NCI-H2029 (cell line): ENCODE measurements at regions not wholly inside any gene's neighbourhood (a gene's known extent, or its start where the extent isn't known, plus 50 kb on each side); places are given as distances from the start of the nearest gene placed in this dataset.
"Not testable (repeated sequence)": the region's sequence is repeated elsewhere in the genome, so short reads cannot be mapped to it uniquely, and the experiment has no call there.

Experiments
- DNase-seq: peaks from one replicate; lab custom pipeline; 2025; lab: John Stamatoyannopoulos, UW

- DNase-seq = no peak
These were observed 57.5 kb upstream of the DYNLT3 start for GRCh38 chrX:37904833-37905232.

GRCh38 chrX:37905436-37906147 is 58.2 kb upstream of the DYNLT3 start:
- no peak for DNase-seq

GRCh38 chrX:37906357-37906756 is 59.0 kb upstream of the DYNLT3 start:
- DNase-seq = no peak

GRCh38 chrX:37910186-37910585 is 62.8 kb upstream of the DYNLT3 start:
- no peak for DNase-seq

- no peak for DNase-seq
These were observed 64.9 kb upstream of the DYNLT3 start for GRCh38 chrX:37912304-37912703.

- DNase-seq = no peak
These were observed 65.4 kb upstream of the DYNLT3 start for GRCh38 chrX:37912777-37913176.

- no peak for DNase-seq
These were observed 70.8 kb upstream of the DYNLT3 start for GRCh38 chrX:37918168-37918567.

GRCh38 chrX:37918703-37919102 is 71.3 kb upstream of the DYNLT3 start:
- no peak for DNase-seq

GRCh38 chrX:37921758-37922157 is 74.4 kb upstream of the DYNLT3 start:
- no peak for DNase-seq

- no peak for DNase-seq
These were observed 75.6 kb upstream of the DYNLT3 start for GRCh38 chrX:37922928-37923327.

- DNase-seq = not testable (repeated sequence)
These were observed 78.4 kb upstream of the DYNLT3 start for GRCh38 chrX:37925761-37926160.

- DNase-seq = peak; percentile 29
These were observed 79.3 kb upstream of the DYNLT3 start for GRCh38 chrX:37926700-37927099.

GRCh38 chrX:37942170-37942569 is 64.2 kb upstream of the SYTL5 start:
- no peak for DNase-seq

GRCh38 chrX:37943554-37944344 is 62.6 kb upstream of the SYTL5 start:
- DNase-seq = no peak

- DNase-seq = no peak
These were observed 60.2 kb upstream of the SYTL5 start for GRCh38 chrX:37946197-37946596.

GRCh38 chrX:37955273-37955672 is 51.1 kb upstream of the SYTL5 start:
- no peak for DNase-seq

GRCh38 chrX:37956223-37956622 is 50.1 kb upstream of the SYTL5 start:
- no peak for DNase-seq
